RPMI7951 (cell line): ENCODE measurements at regions not wholly inside any gene's neighbourhood (a gene's known extent, or its start where the extent isn't known, plus 50 kb on each side); places are given as distances from the start of the nearest gene placed in this dataset.
"Not testable (repeated sequence)": the region's sequence is repeated elsewhere in the genome, so short reads cannot be mapped to it uniquely, and the experiment has no call there.

Experiments used
- DNase-seq: peaks from one replicate; pipeline ENCODE4 v3.0.0-alpha.2; 2012; ENCODE audit warnings: low read depth

- no peak for DNase-seq
Measured at GRCh38 chr21:28419811-28420210, 572.9 kb downstream of the LTN1 start.

DNA sequence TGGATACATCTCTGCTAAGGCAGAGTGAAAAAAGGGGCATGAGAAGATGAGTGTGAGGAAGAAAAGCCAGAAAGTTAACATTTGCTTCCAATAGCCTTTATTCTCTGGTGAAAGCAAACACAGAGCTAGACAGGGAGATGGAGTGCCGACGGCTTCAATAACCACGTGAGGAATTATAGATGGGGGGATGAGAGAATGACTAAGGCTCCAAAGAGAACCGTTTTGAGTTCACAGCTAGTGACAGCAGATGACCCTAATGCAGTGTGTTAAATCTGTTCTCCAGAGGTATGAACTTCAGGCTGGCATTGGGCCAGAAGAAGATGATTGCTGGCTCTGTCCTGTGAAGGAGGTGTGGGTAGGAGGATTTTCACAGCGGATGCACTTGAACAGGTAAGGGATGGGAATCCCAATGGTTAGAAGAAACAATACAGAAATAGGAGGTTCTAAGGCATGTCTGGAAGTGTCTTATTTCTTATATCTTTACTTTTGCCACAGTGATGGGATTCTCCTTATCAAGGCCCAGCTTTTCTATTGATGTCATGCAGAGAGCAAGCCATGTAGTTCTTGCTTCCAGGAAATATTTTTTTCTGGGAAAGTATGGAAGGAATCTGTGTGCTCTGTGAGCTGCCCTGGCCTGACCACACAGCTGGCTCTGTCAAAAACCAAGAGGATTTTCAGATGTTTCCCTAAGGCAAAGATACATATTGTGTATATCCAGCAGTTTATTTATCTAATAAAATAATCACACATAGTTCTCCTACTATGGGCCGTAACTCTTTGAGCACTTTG is 573.8 kb downstream of the LTN1 start:
- no peak for DNase-seq

- no peak for DNase-seq
Measured at GRCh38 chr21:28410256-28410655, 582.4 kb downstream of the LTN1 start.

- DNase-seq, result no peak
Measured at GRCh38 chr21:28402616-28402989, 590.1 kb downstream of the LTN1 start.

- no peak for DNase-seq
Measured at GRCh38 chr21:28397040-28397439, 595.6 kb downstream of the LTN1 start.

GRCh38 chr21:28396421-28396820 is 596.3 kb downstream of the LTN1 start:
- DNase-seq, result no peak

DNA sequence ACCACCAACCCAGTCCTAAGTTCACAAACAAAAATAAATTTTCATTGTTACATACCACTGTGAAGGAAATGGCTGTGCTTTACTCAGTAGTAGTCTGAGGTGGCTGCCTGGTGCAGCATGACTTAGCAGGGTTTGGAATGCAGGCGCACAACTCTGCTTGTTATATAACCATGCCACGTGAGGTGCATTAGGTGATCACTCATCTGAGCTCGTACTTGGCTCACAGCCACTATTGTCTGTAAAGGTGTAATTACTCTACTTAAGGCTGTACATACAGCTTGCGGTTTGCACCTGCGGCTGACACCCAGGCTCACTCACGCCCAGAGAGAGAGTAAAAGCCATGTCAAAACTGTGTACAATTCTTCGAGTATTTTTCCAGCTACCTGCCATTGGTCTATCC is 599.4 kb downstream of the LTN1 start:
- DNase-seq, result no peak

DNA sequence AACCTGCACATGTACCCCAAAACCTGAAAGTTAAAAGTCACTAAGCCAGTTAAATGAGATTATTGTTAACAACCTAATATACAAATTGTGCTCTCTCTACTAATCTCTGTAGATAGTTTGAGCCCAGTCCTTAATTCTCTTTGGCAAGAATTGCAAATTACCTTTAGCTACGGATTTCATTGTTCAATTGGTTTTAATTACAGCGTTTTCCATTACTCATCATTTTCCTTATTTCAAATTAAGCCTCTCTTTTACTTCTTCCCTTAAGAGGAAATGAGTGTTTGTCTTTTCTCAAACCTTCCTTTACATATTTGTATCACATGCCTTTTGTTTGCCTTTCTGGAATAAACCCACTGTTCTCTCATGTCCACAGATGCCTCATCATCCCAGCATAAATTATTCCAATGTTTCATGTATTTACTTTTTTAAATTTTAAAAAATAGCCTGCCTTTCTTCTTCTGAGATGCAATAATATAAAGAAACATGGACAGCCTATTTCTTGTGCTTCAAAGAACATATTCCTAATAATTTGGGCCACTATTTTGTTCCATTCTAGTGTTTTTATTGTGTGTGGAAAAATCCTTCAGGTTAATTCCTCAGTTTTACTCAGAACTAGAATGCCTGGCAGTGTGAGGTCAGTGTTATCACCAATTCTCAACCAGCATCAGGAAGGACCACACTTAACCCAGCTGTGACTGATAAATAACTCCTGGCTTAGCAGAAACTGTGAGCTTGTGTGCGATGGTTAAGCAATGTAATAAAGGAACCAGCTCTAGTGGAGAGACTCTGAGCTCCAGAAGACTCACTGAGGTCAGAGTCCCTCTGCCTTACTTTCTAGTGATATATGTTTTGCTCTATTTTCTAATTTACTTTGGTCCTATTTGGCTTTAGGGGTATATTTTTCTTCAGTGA is 600.5 kb downstream of the LTN1 start:
- no peak for DNase-seq

DNA sequence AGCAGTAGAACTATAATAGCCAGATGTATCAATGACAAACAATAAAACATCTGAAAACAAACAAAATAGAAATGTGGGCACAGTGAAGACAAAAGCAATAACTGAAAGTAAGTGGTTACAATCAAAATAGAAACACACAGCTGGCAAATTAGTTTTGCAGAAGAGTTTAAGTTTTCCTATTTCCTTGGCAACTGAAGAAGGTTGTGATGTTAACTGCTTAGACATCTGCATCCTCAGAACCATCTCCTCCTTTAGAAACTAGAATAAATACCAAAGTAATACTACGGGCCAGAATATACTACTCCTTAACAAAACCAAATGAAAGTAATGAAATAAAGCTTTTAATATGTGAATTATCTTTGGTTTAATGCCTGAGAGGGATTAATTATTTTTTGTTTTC is 605.5 kb downstream of the LTN1 start:
- DNase-seq, result no peak

GRCh38 chr21:28385845-28386244 is 606.8 kb downstream of the LTN1 start:
- no peak for DNase-seq

DNA sequence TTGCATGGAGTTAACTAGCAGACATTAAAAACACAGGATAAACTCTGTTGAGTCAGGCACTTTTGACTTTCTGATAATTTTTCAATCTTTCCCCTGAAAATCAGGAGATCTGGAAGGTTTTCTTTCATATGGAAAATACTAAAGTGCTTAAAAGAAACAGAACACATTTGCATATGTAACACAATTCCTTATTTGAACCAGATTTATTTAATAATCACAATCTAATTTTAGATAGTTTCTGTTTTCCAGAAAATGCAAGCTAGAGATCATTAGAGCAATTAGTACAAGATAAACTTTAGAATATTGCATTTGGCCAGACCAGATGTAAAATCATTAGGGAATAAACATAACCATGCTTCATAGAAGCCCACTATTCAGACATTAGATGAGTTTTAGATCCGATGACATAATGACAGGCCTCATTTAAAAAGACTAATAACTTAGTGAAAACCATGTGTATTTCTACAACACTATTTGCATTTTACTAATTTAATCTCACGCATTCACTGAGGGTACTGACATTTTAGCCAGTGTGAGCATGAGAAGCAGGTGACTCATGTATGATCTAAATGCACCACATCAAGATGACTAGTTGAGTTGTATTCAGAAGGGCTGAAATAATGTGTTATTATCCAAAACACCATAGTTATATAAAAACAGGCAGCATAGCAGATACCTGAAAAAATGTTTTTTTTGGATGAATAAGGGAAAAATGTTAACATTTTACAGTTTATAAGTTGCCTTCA is 611.5 kb downstream of the LTN1 start:
- not testable (repeated sequence) for DNase-seq

- DNase-seq, result no peak
Measured at GRCh38 chr21:28380241-28380640, 612.4 kb downstream of the LTN1 start.

DNA sequence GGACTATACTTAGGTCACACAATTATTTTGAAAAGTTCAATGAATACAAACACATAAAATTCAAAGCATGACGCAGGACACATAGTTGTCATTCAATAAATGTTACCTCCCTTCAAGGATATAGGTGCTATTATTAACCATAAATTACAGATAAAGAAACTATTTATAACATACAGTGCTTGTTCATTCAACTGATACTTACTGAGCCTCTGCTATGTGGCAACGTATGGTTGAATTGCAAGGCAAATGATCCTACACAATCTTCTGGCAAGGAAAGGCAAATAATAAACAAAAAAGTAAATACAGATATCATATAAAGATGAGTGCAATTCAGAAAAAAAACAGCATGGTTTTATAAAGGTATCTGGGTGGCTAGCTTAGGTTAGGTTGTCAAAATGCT is 614.7 kb downstream of the LTN1 start:
- no peak for DNase-seq

DNA sequence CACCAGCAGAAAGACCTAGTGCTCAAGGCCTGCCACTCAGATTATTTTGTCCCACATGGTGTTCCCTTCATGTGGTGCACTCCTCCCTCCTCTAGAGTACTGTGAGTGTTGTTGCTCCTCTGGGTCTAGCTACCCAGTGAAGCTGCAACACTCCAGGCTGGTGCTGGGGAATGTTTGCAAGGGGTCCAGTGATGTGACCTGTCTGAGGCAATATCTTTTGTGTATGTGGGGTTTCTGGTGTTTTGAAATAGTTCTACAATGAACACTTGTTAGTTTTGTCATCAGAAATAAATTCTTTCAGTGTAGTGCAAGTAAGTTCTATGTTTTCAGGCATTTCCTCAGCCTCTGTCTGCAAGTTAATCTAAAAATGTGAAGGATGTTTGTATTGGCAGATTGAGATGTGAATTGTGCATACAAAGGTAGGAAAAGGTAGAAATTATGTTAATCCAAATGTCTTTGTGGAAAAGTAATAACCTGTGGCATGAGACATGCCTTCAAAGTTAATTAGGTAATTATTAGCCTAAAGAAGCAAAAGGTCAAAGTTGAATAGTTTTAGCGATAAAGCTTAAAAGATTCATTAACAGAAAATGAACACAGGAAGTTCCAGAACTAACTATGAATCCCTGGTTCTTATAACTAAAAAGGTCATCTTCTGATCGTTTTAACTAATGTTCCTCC is 616.8 kb downstream of the LTN1 start:
- DNase-seq, result no peak

DNA sequence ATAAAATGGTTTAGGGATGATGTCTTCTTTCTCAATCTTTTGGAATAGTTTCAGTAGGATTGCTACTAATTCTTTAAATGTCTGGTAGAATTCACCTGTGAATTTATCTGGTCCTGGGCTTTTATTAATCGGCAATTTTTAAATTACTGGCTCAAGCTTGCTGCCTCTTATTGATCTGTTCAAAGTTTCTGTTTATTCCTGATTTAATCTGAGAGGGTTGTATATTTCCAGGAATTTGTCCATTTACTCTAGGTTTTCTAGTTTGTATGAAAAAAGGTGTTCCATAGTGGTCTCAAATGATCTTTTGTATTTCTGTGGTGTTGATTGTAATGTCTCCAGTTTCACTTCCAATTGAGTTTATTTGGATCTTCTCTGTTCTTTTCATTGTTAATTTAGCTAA is 617.8 kb downstream of the LTN1 start:
- DNase-seq, result no peak

- no peak for DNase-seq
Measured at GRCh38 chr21:28371713-28372112, 621.0 kb downstream of the LTN1 start.

- DNase-seq, result no peak
Measured at GRCh38 chr21:28359300-28359699, 633.4 kb downstream of the LTN1 start.

DNA sequence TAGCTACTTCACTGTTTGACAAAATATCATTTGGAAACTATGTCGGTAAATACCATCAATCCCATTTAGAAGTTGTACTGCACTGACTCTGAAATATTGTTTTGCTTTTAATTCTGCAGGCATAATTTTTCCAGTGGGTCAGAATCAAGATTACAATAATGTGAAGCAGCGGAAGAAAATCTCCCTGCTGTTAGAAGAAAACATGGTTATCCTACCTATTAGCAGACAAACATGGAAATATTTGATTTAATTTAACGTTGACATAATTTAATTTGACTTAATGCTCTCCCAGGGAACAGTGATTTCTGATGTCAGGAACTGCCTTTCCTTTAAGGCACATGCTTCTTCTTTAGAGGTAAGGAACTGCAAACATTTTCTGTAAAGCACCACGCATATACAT is 634.0 kb downstream of the LTN1 start:
- DNase-seq, result no peak

- no peak for DNase-seq
Measured at GRCh38 chr21:28358170-28358569, 634.5 kb downstream of the LTN1 start.

DNA sequence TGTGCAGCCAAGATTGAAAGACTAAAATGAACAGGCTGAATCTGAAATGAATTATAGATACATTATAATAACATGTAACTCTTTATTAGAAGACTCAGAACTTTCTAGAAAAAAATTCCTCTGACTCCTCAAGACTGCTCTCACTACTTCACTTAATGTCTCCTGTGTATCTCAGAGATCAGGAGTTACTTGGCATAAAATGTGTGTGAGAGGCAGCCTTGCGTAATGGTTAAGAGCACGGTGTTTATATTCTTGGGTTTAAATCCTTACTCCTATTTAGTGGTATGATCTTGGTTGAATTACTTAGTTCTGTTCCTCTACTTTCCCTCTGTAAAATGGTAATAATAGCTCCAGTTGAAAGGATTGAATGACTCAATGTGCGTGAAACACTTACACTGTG is 634.9 kb downstream of the LTN1 start:
- no peak for DNase-seq

- no peak for DNase-seq
Measured at GRCh38 chr21:28356422-28356821, 636.3 kb downstream of the LTN1 start.

DNA sequence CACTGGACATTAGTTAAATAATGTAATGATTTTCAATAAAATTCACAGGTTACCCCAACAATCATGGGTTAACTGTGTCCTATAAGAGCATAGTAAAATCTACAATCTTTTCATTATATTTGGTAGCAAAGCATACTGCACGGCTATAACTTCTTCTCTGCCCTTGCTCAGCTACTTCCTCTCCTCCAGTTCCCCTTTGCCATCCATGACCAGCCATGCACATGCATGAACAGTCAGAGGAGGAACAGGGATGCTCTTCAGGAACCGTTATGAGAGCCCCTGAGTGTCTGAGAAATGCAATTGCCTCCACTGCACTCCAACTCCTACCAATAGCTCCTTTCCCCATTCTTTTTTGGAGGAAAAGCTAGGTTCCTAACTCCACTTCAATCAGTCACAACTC is 646.7 kb downstream of the LTN1 start:
- DNase-seq, result no peak
